ENCODE measurements at regions not wholly inside any gene's neighbourhood (a gene's known extent, or its start where the extent isn't known, plus 50 kb on each side); places are given as distances from the start of the nearest gene placed in this dataset.

- H2AFZ ChIP-seq (ENCODE audit: insufficient read depth, low read length, poor library complexity): no peak overlapping the region
- WGBS (ENCODE audit: extremely low coverage, insufficient coverage, insufficient read length): no CpG with 5 or more reads among the region's 3 CpGs
- no peak overlapping the region for H2AK5ac ChIP-seq (ENCODE audit: low read length)
- no peak overlapping the region for H3K27ac ChIP-seq (ENCODE audit: low read depth, low read length)
- H4K12ac ChIP-seq (ENCODE audit: low read depth, low read length): no peak overlapping the region
- no peak overlapping the region for H3K23ac ChIP-seq (ENCODE audit: low read length)
- H4K8ac ChIP-seq (ENCODE audit: low read depth, low read length): no peak overlapping the region
- no peak overlapping the region for H2BK120ac ChIP-seq (ENCODE audit: insufficient read depth, low read length, poor library complexity)
- no peaks in the 10 kb centered on the region for H3K36me3 ChIP-seq (ENCODE audit: control insufficient read depth in 1 of 2, insufficient read depth in 2 of 2, low read length in 2 of 2)
- no peak overlapping the region for H3K4ac ChIP-seq (ENCODE audit: low read depth, low read length)
- H3K4me1 ChIP-seq (ENCODE audit: control insufficient read depth in 1 of 2, insufficient read depth in 2 of 2, low read length in 2 of 2): peaks cover 0 to 3% of the 10 kb centered on the region in 2 experiments
- H3K18ac ChIP-seq (ENCODE audit: low read length): no peak overlapping the region
- H3K9ac ChIP-seq (ENCODE audit: low read length): no peak overlapping the region
- no peaks in the 10 kb centered on the region for H3K9me3 ChIP-seq (ENCODE audit: insufficient read depth, low read depth, low read length)
- no peak overlapping the region for H4K91ac ChIP-seq (ENCODE audit: low read depth, low read length)
- no peak overlapping the region for H3K4me2 ChIP-seq (ENCODE audit: low read length)
- no peak overlapping the region for H2BK5ac ChIP-seq (ENCODE audit: low read depth, low read length, poor library complexity)
- H3K27me3 ChIP-seq (ENCODE audit: insufficient read depth, low read length): no peaks in the 10 kb centered on the region
- no peaks in the 10 kb centered on the region for H3K79me1 ChIP-seq (ENCODE audit: low read length)
- H3K14ac ChIP-seq (ENCODE audit: low read length): no peak overlapping the region
- no peaks in the 10 kb centered on the region for H3K79me2 ChIP-seq (ENCODE audit: control insufficient read depth, insufficient read depth, low read length, poor library complexity)
- no peak overlapping the region for H3K4me3 ChIP-seq (ENCODE audit: low read depth, low read length)
- no peak for DNase-seq
- no peak overlapping the region for H2BK12ac ChIP-seq (ENCODE audit: low read length)
These were observed 404.5 kb upstream of the TBX3 start for GRCh38 chr12:115088328-115088994.

GRCh38 chr12:115085594-115085993 is 401.6 kb upstream of the TBX3 start:
- Histone ChIP-seq H3K27me3 (ENCODE audit: insufficient read depth, low read length) (no peaks in the 10 kb centered on the region), H4K8ac (ENCODE audit: low read depth, low read length) (no peak overlapping the region), H3K4ac (ENCODE audit: low read depth, low read length) (no peak overlapping the region), H3K27ac (ENCODE audit: low read depth, low read length) (no peak overlapping the region), H3K4me2 (ENCODE audit: low read length) (no peak overlapping the region), H3K14ac (ENCODE audit: low read length) (no peak overlapping the region), H3K4me1 (ENCODE audit: control insufficient read depth in 1 of 2, insufficient read depth in 2 of 2, low read length in 2 of 2) (no peaks in the 10 kb centered on the region), H2BK120ac (ENCODE audit: insufficient read depth, low read length, poor library complexity) (no peak overlapping the region), H4K91ac (ENCODE audit: low read depth, low read length) (no peak overlapping the region), H3K79me2 (ENCODE audit: control insufficient read depth, insufficient read depth, low read length, poor library complexity) (no peaks in the 10 kb centered on the region), H3K36me3 (ENCODE audit: control insufficient read depth in 1 of 2, insufficient read depth in 2 of 2, low read length in 2 of 2) (no peaks in the 10 kb centered on the region), H3K4me3 (ENCODE audit: low read depth, low read length) (no peak overlapping the region), H4K12ac (ENCODE audit: low read depth, low read length) (no peak overlapping the region), H2AFZ (ENCODE audit: insufficient read depth, low read length, poor library complexity) (no peak overlapping the region), H3K9me3 (ENCODE audit: insufficient read depth, low read depth, low read length) (no peaks in the 10 kb centered on the region), H2AK5ac (ENCODE audit: low read length) (no peak overlapping the region), H2BK12ac (ENCODE audit: low read length) (no peak overlapping the region), H3K9ac (ENCODE audit: low read length) (no peak overlapping the region), H2BK5ac (ENCODE audit: low read depth, low read length, poor library complexity) (no peak overlapping the region), H3K23ac (ENCODE audit: low read length) (no peak overlapping the region), H3K18ac (ENCODE audit: low read length) (no peak overlapping the region), H3K79me1 (ENCODE audit: low read length) (no peaks in the 10 kb centered on the region)
- DNase-seq: no peak
- no CpG with 5 or more reads among the region's 7 CpGs for WGBS (ENCODE audit: extremely low coverage, insufficient coverage, insufficient read length)

GRCh38 chr12:115079760-115080159 is 395.8 kb upstream of the TBX3 start:
- no CpG with 5 or more reads among the region's 4 CpGs for WGBS (ENCODE audit: extremely low coverage, insufficient coverage, insufficient read length)
- H2BK12ac ChIP-seq (ENCODE audit: low read length): no peak overlapping the region
- no peaks in the 10 kb centered on the region for H3K79me2 ChIP-seq (ENCODE audit: control insufficient read depth, insufficient read depth, low read length, poor library complexity)
- H3K9ac ChIP-seq (ENCODE audit: low read length): no peak overlapping the region
- H3K4me2 ChIP-seq (ENCODE audit: low read length): no peak overlapping the region
- no peak overlapping the region for H2BK120ac ChIP-seq (ENCODE audit: insufficient read depth, low read length, poor library complexity)
- no peak overlapping the region for H2AK5ac ChIP-seq (ENCODE audit: low read length)
- H3K27me3 ChIP-seq (ENCODE audit: insufficient read depth, low read length): no peaks in the 10 kb centered on the region
- no peak overlapping the region for H3K23ac ChIP-seq (ENCODE audit: low read length)
- DNase-seq: peak; percentile 7 to 50
- no peaks in the 10 kb centered on the region for H3K9me3 ChIP-seq (ENCODE audit: insufficient read depth, low read depth, low read length)
- no peak overlapping the region for H3K27ac ChIP-seq (ENCODE audit: low read depth, low read length)
- no peak overlapping the region for H4K8ac ChIP-seq (ENCODE audit: low read depth, low read length)
- no peak overlapping the region for H3K4me3 ChIP-seq (ENCODE audit: low read depth, low read length)
- H3K18ac ChIP-seq (ENCODE audit: low read length): no peak overlapping the region
- no peak overlapping the region for H2AFZ ChIP-seq (ENCODE audit: insufficient read depth, low read length, poor library complexity)
- H3K4me1 ChIP-seq (ENCODE audit: control insufficient read depth in 1 of 2, insufficient read depth in 2 of 2, low read length in 2 of 2): no peaks in the 10 kb centered on the region
- no peaks in the 10 kb centered on the region for H3K79me1 ChIP-seq (ENCODE audit: low read length)
- no peak overlapping the region for H2BK5ac ChIP-seq (ENCODE audit: low read depth, low read length, poor library complexity)
- no peak overlapping the region for H3K14ac ChIP-seq (ENCODE audit: low read length)
- no peaks in the 10 kb centered on the region for H3K36me3 ChIP-seq (ENCODE audit: control insufficient read depth in 1 of 2, insufficient read depth in 2 of 2, low read length in 2 of 2)
- H3K4ac ChIP-seq (ENCODE audit: low read depth, low read length): no peak overlapping the region
- H4K12ac ChIP-seq (ENCODE audit: low read depth, low read length): no peak overlapping the region
- H4K91ac ChIP-seq (ENCODE audit: low read depth, low read length): no peak overlapping the region

DNA sequence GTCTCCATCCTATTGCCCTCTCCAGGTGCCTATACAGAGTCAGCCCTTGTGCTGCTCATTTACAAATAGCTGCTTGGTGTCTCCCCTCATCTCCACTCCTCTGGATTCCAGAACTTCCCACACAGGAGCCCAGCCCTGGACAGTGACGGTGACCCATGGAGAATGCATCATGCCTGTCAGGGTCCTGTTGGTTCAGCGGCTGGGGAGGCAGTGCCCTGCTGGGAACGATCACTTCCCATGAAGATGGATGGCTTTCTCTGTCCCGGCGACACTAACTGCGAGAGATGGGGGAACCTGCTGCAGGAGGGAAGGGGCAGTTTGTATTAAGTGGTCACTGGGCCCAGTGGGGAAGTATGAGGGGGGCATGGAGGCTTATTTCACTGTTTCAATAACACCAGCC is 395.0 kb upstream of the TBX3 start:
- Histone ChIP-seq H2BK120ac (ENCODE audit: insufficient read depth, low read length, poor library complexity) (no peak overlapping the region), H3K4me2 (ENCODE audit: low read length) (no peak overlapping the region), H4K8ac (ENCODE audit: low read depth, low read length) (no peak overlapping the region), H3K36me3 (ENCODE audit: control insufficient read depth in 1 of 2, insufficient read depth in 2 of 2, low read length in 2 of 2) (no peaks in the 10 kb centered on the region), H3K79me2 (ENCODE audit: control insufficient read depth, insufficient read depth, low read length, poor library complexity) (no peaks in the 10 kb centered on the region), H3K79me1 (ENCODE audit: low read length) (no peaks in the 10 kb centered on the region), H4K91ac (ENCODE audit: low read depth, low read length) (no peak overlapping the region), H3K9me3 (ENCODE audit: insufficient read depth, low read depth, low read length) (no peaks in the 10 kb centered on the region), H2AFZ (ENCODE audit: insufficient read depth, low read length, poor library complexity) (no peak overlapping the region), H3K14ac (ENCODE audit: low read length) (no peak overlapping the region), H2BK12ac (ENCODE audit: low read length) (no peak overlapping the region), H3K4me3 (ENCODE audit: low read depth, low read length) (no peak overlapping the region), H3K4me1 (ENCODE audit: control insufficient read depth in 1 of 2, insufficient read depth in 2 of 2, low read length in 2 of 2) (no peaks in the 10 kb centered on the region), H2AK5ac (ENCODE audit: low read length) (no peak overlapping the region), H3K9ac (ENCODE audit: low read length) (no peak overlapping the region), H3K18ac (ENCODE audit: low read length) (no peak overlapping the region), H3K27ac (ENCODE audit: low read depth, low read length) (no peak overlapping the region), H3K4ac (ENCODE audit: low read depth, low read length) (no peak overlapping the region), H3K23ac (ENCODE audit: low read length) (no peak overlapping the region), H4K12ac (ENCODE audit: low read depth, low read length) (no peak overlapping the region), H3K27me3 (ENCODE audit: insufficient read depth, low read length) (no peaks in the 10 kb centered on the region), H2BK5ac (ENCODE audit: low read depth, low read length, poor library complexity) (no peak overlapping the region)
- no peak for DNase-seq
- no CpG with 5 or more reads among the region's 6 CpGs for WGBS (ENCODE audit: extremely low coverage, insufficient coverage, insufficient read length)

Data from trophoblast cell (in vitro differentiated cells and primary cell).